ENCODE measurements at regions not wholly inside any gene's neighbourhood (a gene's known extent, or its start where the extent isn't known, plus 50 kb on each side); places are given as distances from the start of the nearest gene placed in this dataset.

DNA sequence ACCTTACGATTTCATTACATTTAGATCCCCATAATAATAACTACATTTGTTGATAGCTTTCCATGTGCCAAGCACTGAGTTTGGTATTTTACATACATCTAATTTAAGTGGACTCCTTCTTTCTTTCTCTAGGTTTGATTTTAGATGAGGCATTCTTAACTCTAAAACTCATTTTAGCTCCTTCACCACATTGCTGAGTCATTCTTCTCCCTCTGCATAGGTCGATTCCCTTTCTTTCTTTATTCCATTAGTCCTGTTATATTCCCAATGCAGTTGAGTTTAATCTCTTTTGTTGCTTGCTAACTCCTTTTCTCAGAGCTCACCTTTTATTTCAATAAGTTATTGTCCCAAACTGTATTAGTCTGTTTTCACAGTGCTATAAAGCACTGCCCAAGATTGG, 329.8 kb downstream of the TAF11L14 start:
- Histone ChIP-seq H3K4me3 (ENCODE audit: low read length) (no peak overlapping the region), H3K9me3 (ENCODE audit: control insufficient read depth, low read length) (no peaks in the 10 kb centered on the region), H3K9ac (ENCODE audit: extremely low read depth, low read length, poor library complexity, severe bottlenecking) (no peak overlapping the region), H3K4me1 (ENCODE audit: control insufficient read depth, insufficient read depth, low read length) (no peaks in the 10 kb centered on the region), H3K27ac (ENCODE audit: low read depth, low read length) (no peak overlapping the region), H3K36me3 (ENCODE audit: control insufficient read depth, insufficient read depth, low read length) (no peaks in the 10 kb centered on the region), H3K27me3 (ENCODE audit: control insufficient read depth, insufficient read depth, low read length, poor library complexity, severe bottlenecking) (no peaks in the 10 kb centered on the region)
- Mint-ChIP-seq H3K4me1 (no peaks in the 10 kb centered on the region), H3K27me3 (ENCODE audit: insufficient read depth) (no peaks in the 10 kb centered on the region), H3K27ac (no peak overlapping the region), H3K9me3 (no peaks in the 10 kb centered on the region), H3K4me3 (no peak overlapping the region), H3K36me3 (ENCODE audit: low read depth) (no peaks in the 10 kb centered on the region)
- TF ChIP-seq, protein P1, sequence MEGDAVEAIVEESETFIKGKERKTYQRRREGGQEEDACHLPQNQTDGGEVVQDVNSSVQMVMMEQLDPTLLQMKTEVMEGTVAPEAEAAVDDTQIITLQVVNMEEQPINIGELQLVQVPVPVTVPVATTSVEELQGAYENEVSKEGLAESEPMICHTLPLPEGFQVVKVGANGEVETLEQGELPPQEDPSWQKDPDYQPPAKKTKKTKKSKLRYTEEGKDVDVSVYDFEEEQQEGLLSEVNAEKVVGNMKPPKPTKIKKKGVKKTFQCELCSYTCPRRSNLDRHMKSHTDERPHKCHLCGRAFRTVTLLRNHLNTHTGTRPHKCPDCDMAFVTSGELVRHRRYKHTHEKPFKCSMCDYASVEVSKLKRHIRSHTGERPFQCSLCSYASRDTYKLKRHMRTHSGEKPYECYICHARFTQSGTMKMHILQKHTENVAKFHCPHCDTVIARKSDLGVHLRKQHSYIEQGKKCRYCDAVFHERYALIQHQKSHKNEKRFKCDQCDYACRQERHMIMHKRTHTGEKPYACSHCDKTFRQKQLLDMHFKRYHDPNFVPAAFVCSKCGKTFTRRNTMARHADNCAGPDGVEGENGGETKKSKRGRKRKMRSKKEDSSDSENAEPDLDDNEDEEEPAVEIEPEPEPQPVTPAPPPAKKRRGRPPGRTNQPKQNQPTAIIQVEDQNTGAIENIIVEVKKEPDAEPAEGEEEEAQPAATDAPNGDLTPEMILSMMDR (conservative IDR thresholded peaks at IDR 0.05) = no peak
- no peak for DNase-seq
- 90% methylated on average over 2 of the region's 2 CpGs; no CpG with 5 or more reads in 1 of the 2 experiments for WGBS, 2 experiments (ENCODE audit: insufficient coverage in 1 of 2, insufficient read length in 1 of 2)

DNA sequence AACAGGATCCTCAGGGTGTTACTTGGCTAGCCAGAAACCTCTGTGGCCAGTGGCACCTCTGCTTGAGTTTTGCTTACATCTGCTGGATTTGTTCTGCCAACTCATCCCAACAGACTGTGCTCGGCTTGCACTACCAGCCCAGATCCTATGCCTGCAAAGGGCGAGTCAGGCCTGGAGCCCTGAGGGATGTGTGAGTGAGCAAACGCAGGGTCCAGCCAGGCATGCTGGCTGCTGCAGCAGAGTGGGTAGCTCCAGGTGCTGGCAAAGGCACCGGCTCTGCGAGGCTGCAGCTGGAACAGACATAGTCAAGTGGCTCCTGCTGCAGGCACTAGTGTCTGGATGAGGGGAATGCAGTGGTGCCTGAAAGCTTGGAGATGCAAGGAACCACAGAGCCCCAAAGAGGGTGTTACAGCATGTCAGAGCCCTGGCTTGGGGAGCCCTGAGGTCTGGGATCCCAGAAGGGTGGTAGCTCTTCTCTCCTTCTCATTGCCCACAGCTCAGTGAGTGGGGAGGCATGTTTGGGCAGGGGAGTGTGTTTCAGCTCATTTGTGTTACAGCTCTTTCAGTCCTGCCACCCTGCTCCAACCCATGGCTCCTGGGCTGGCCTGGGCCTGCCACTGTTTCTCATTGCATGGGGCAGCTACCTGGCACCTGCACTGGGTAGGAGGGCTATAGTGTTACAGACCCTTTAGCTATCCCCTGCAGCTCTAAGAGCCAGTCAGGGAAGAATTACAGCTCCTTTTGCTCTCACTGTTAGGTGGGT, 332.6 kb downstream of the TAF11L14 start:
- Histone ChIP-seq H3K27ac (ENCODE audit: low read depth, low read length) (no peak overlapping the region), H3K9ac (ENCODE audit: extremely low read depth, low read length, poor library complexity, severe bottlenecking) (no peak overlapping the region), H3K4me3 (ENCODE audit: low read length) (no peak overlapping the region), H3K36me3 (ENCODE audit: control insufficient read depth, insufficient read depth, low read length) (no peaks in the 10 kb centered on the region), H3K27me3 (ENCODE audit: control insufficient read depth, insufficient read depth, low read length, poor library complexity, severe bottlenecking) (no peaks in the 10 kb centered on the region), H3K9me3 (ENCODE audit: control insufficient read depth, low read length) (no peaks in the 10 kb centered on the region), H3K4me1 (ENCODE audit: control insufficient read depth, insufficient read depth, low read length) (no peaks in the 10 kb centered on the region)
- no peak for DNase-seq
- WGBS, 2 experiments (ENCODE audit: insufficient coverage in 1 of 2, insufficient read length in 1 of 2) = 95 to 100% methylated on average over 1 to 5 of the region's 5 CpGs
- Mint-ChIP-seq H3K27ac (no peak overlapping the region), H3K4me3 (no peak overlapping the region), H3K36me3 (ENCODE audit: low read depth) (no peaks in the 10 kb centered on the region), H3K27me3 (ENCODE audit: insufficient read depth) (no peaks in the 10 kb centered on the region), H3K4me1 (peaks cover 2% of the 10 kb centered on the region), H3K9me3 (no peaks in the 10 kb centered on the region)
- TF ChIP-seq, protein P1 (conservative IDR thresholded peaks at IDR 0.05) = no peak

DNA sequence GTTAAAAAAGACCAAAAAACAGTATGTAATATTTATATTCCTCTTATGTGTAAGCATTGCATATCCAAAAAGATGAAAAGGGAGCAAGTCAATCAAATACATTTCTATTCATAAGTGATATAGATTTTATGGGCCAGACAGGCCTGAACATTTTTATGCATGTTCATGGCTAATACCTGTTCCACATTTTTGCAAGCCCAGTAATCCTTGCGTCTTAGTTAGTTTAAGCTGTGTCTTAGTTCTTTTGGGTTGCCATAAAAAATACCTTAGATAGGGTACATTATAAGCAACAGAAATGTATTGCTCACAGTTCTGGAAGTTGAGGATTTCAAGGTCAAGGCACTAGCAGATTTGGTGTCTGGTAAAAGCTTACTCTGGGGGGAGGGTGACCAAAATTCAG, 342.1 kb downstream of the TAF11L14 start:
- H3K27me3 ChIP-seq (ENCODE audit: control insufficient read depth, insufficient read depth, low read length, poor library complexity, severe bottlenecking) = no peaks in the 10 kb centered on the region
- Mint-ChIP-seq H3K9me3 (no peaks in the 10 kb centered on the region), H3K4me1 (no peaks in the 10 kb centered on the region), H3K4me3 (no peak overlapping the region), H3K36me3 (ENCODE audit: low read depth) (no peaks in the 10 kb centered on the region), H3K27ac (no peak overlapping the region), H3K27me3 (ENCODE audit: insufficient read depth) (no peaks in the 10 kb centered on the region)
- no peak overlapping the region for H3K27ac ChIP-seq (ENCODE audit: low read depth, low read length)
- no peak overlapping the region for H3K9ac ChIP-seq (ENCODE audit: extremely low read depth, low read length, poor library complexity, severe bottlenecking)
- H3K9me3 ChIP-seq (ENCODE audit: control insufficient read depth, low read length) = no peaks in the 10 kb centered on the region
- H3K36me3 ChIP-seq (ENCODE audit: control insufficient read depth, insufficient read depth, low read length) = no peaks in the 10 kb centered on the region
- no peak overlapping the region for H3K4me3 ChIP-seq (ENCODE audit: low read length)
- TF ChIP-seq, protein P1 (conservative IDR thresholded peaks at IDR 0.05) = no peak
- H3K4me1 ChIP-seq (ENCODE audit: control insufficient read depth, insufficient read depth, low read length) = no peaks in the 10 kb centered on the region
- no peak for DNase-seq
- 89% methylated on average over 1 of the region's 1 CpG; no CpG with 5 or more reads in 1 of the 2 experiments for WGBS, 2 experiments (ENCODE audit: insufficient coverage in 1 of 2, insufficient read length in 1 of 2)

Measured in endodermal cell (in vitro differentiated cells).